Heart left ventricle (tissue), 16 donors: ENCODE measurements at regions not wholly inside any gene's neighbourhood (a gene's known extent, or its start where the extent isn't known, plus 50 kb on each side); places are given as distances from the start of the nearest gene placed in this dataset.

Source experiments
- ATAC-seq, 4 donors: fragments of 200-7000 bp; cut with Tn5 transposase; one replicate each; pipeline ENCODE4 v1.9.1; 2020 to 2022; ENCODE audit warnings: moderate library complexity in 4 of 4, mild to moderate bottlenecking in 3 of 4, moderate number of reproducible peaks in 1 of 4
- DNase-seq, 5 donors: peaks; one replicate each; pipeline ENCODE4 v3.0.0-alpha.2; 2020
- H3K27ac ChIP-seq, 12 donors: fragments of 200-600 bp; sonication (generic) in 4 of 12; one replicate each; pipeline versions ENCODE4 v1.5.0 to v1.8.0; 2016 to 2022; ENCODE audit warnings: mild to moderate bottlenecking in 2 of 12
- H3K27me3 ChIP-seq, 9 donors: fragments of 200-600 bp; sonication (generic) in 2 of 9; one replicate each; pipeline versions ENCODE4 v1.5.1 to v1.8.0; 2016 to 2022; ENCODE audit warnings: mild to moderate bottlenecking in 3 of 9
- H3K36me3 ChIP-seq, 9 donors: fragments of 200-600 bp; sonication (generic) in 2 of 9; one replicate each; pipeline versions ENCODE4 v1.5.0 to v1.8.0; 2018 to 2022; ENCODE audit warnings: mild to moderate bottlenecking in 2 of 9
- H3K4me1 ChIP-seq, 12 donors: fragments of 200-600 bp; sonication (generic) in 4 of 12; one replicate each; pipeline versions ENCODE4 v1.5.0 to v1.8.0; 2016 to 2022; ENCODE audit warnings: mild to moderate bottlenecking in 3 of 12
- H3K4me3 ChIP-seq, 12 donors: fragments of 200-600 bp; sonication (generic) in 4 of 12; one replicate each; pipeline versions ENCODE4 v1.5.0 to v1.8.0; 2017 to 2022; ENCODE audit warnings: mild to moderate bottlenecking in 9 of 12, moderate library complexity in 4 of 12
- H3K9me3 ChIP-seq, 12 donors: fragments of 200-600 bp; sonication (generic) in 4 of 12; one replicate each; pipeline versions ENCODE4 v1.5.0 to v1.8.0; 2016 to 2022; ENCODE audit warnings: mild to moderate bottlenecking in 1 of 12
- POLR2A ChIP-seq, 2 donors: fragments of 450-650 bp; IDR thresholded peaks; one replicate each; pipeline ENCODE4 v1.6.1; 2017; ENCODE audit warnings: antibody characterized with exemption in 2 of 2, mild to moderate bottlenecking in 2 of 2, moderate library complexity in 2 of 2
- WGBS, 4 donors: extraction: QIAGEN DNeasy Blood & Tissue Kit in 2 of 4; methylation state at CpG; one replicate each; pipeline versions ENCODE4 v1.1.5 to v1.1.7; 2013 to 2018; 5-methylcytosine and 5-hydroxymethylcytosine counted together
- intact Hi-C, 10 donors: fragments of 100-400 bp; cut with DNase I; formaldehyde crosslinking; loops; one replicate each; pipeline versions ENCODE4 v1.11.1 to v1.14.2; 2022
- TF ChIP-seq, protein P1 (sequence below), 12 donors: fragments of 200-600 bp; sonication (generic) in 4 of 12; IDR thresholded peaks; one replicate each; pipeline versions ENCODE4 v1.5.0 to v1.8.0; 2018 to 2022; ENCODE audit warnings: antibody characterized with exemption in 12 of 12, mild to moderate bottlenecking in 5 of 12
- donor health status: ischemic (EF 13 %, LVEDD 7.1; RV severe dilation, severe dysfunction).
- donor health status: healthy with polysubstance abuse.
- donor health status: DM: no; HTN: yes; CAD: no.
- donor health status: DM: no; HTN: no; CAD: no.
- donor health status: ischemic (EF 25% LVEDD 6.9; RV normal size, moderate dysfunction).
- donor health status: ischemic (EF 25% LVEDD 5.7; RV mildly dilated, moderate dysfunction).
- donor health status: healthy.
- donor health status: DM: yes; HTN: yes; CAD: no.
- donor health status: ischemic (EF 35%, LVEDD 5.7; RV mildly dilated, moderate dysfunction).
- donor health status: nonischemic (EF 11% LVEDD 7.7; RV severe dilation, severe dysfunction).
- donor health status: DM: yes; HTN: yes; CAD: no.
- donor health status: PGD.
- donor health status: ischemic (EF 29% LVEDD 5.4; RV normal size, mild dysfunction).
- donor health status: nonischemic (EF 23%, LVEDD 6.1; RV moderate dilation, normal function).

DNA sequence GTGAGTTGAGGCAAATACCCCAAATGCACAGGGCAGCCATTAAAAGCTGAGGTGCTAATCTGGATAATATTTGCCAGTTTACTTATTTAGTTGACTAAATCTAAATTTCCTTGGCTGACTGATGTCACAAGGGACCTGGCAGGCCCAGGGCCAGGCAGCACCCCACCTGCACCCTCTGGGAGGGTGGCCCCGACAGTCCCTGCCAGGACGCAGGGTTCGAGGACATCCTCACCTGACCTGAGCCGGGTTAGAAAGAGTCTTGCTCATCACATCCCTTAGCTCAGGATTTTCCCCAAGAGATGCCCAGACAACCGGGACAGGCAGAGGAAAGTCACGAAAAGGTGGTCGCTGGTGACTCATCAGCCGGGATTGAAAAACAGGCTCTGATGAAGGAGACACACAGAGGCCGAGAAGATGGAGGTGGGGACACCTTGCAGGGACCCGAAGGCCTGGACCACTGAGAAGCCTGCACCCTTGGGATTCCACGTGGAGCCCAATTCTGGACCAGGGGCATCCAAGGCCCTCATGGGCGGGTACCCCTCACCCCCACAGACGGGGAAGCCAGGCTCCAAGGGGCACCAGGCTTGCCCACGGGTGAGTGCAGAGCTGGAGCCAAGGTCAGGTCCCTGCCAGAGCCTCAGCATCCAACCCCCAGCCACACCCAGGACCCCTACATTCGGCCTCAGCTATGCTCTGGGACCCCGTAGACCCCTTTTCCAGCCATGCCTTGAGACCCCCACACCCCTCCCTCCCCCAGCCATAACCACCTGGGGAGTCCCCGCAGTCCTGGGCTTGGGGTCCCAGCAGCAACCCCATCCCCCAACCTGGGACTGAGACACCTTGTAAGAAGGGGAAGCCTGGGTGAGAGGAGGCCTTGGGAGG is 103.2 kb downstream of the SOX1 start:
- WGBS, 4 donors, result 82 to 92% (median 89%) methylated on average over 17 of the region's 17 CpGs
- H3K9me3 ChIP-seq, result peaks cover 0 to 14% (median 0%) of the 10 kb centered on the region in 12 donors
- H3K4me3 ChIP-seq, result no peak overlapping the region
- H3K27ac ChIP-seq, result no peak overlapping the region
- intact Hi-C loops, result no loop called here
- H3K27me3 ChIP-seq, result peaks cover 0 to 31% (median 0%) of the 10 kb centered on the region in 9 donors
- H3K4me1 ChIP-seq, result peaks cover 0 to 3% (median 0%) of the 10 kb centered on the region in 12 donors
- ATAC-seq (no peak), DNase-seq (no peak)
- H3K36me3 ChIP-seq, result no peaks in the 10 kb centered on the region
- TF ChIP-seq, protein P1, sequence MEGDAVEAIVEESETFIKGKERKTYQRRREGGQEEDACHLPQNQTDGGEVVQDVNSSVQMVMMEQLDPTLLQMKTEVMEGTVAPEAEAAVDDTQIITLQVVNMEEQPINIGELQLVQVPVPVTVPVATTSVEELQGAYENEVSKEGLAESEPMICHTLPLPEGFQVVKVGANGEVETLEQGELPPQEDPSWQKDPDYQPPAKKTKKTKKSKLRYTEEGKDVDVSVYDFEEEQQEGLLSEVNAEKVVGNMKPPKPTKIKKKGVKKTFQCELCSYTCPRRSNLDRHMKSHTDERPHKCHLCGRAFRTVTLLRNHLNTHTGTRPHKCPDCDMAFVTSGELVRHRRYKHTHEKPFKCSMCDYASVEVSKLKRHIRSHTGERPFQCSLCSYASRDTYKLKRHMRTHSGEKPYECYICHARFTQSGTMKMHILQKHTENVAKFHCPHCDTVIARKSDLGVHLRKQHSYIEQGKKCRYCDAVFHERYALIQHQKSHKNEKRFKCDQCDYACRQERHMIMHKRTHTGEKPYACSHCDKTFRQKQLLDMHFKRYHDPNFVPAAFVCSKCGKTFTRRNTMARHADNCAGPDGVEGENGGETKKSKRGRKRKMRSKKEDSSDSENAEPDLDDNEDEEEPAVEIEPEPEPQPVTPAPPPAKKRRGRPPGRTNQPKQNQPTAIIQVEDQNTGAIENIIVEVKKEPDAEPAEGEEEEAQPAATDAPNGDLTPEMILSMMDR (IDR thresholded peaks at IDR 0.05), result no peak
- TF ChIP-seq POLR2A (IDR thresholded peaks at IDR 0.05), result no peak

DNA sequence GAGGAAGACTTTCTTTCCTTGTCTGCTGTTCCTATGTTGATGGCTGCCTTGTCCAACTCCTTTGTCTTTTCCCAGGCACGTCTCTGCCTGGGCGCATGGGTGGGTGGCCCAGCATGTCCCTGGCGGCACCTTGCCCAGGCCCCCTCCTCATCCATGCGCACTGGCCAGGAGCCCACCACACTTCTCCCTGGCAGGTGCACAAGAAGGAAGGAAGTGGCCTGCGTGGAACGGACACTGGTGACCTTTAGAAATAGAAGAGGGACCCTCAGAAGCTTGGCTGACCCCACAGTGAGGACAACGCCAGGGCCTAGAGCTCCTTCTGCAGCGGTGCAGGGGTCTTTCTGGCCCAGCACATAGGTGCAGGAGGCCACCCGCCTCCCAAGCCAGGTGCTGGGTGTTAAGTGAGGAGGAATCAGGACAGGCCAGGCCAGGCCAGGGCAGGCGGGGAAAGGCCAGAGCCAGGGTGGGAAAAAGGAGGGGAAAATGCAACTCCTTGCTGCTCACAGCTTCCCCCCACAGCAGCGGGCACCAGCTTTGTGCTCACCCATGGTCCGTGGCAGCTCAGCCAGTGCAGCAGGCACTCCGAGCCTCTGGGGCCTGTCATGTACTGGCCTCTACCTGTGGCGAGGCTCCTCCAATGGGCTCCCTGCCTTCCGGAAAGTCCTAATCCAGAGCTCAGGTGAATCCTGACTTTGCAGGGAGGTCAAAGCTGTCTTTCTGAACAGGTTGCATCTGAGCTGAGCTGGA is 104.0 kb downstream of the SOX1 start:
- DNase-seq, result no peak
- Histone ChIP-seq H3K4me1 (peaks cover 0 to 3% (median 0%) of the 10 kb centered on the region in 12 donors), H3K27me3 (peaks cover 0 to 31% (median 0%) of the 10 kb centered on the region in 9 donors), H3K27ac (no peak overlapping the region), H3K36me3 (no peaks in the 10 kb centered on the region), H3K4me3 (no peak overlapping the region), H3K9me3 (peaks cover 0 to 14% (median 0%) of the 10 kb centered on the region in 12 donors)
- WGBS, 4 donors, result 85 to 91% (median 88%) methylated on average over 15 of the region's 15 CpGs
- no peak for ATAC-seq
- TF ChIP-seq, protein P1 (IDR thresholded peaks at IDR 0.05), result no peak
- no peak for TF ChIP-seq POLR2A (IDR thresholded peaks at IDR 0.05)
- intact Hi-C loops, result no loop called here

DNA sequence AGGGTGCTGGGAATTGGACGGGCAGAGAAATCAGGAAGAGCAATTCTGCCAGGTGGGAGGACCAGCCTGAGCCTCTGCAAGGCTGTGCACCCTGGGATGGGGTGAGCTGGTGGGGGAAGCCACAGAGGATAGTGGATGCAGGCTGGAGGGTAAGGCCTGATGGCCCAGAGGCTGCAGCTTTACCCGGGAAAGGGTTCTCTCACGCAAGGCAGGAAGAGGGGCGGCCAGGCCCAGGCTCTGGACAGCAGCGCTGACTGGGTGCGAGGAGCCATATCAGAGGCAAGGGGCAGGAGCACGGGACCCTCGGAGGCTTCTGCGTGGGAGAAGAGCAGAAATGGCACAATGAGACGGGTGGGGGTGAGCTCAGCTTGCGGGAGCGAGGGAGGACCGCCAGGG is 104.6 kb downstream of the SOX1 start:
- H3K27ac ChIP-seq, result no peak overlapping the region
- H3K27me3 ChIP-seq, result peaks cover 0 to 27% (median 0%) of the 10 kb centered on the region in 9 donors
- intact Hi-C loops, result no loop called here
- WGBS, 4 donors, result 83 to 87% (median 86%) methylated on average over 13 of the region's 13 CpGs
- DNase-seq, result no peak
- peaks cover 0 to 14% (median 0%) of the 10 kb centered on the region in 12 donors for H3K9me3 ChIP-seq
- H3K4me3 ChIP-seq, result no peak overlapping the region
- H3K4me1 ChIP-seq, result peaks cover 0 to 3% (median 0%) of the 10 kb centered on the region in 12 donors
- no peak for ATAC-seq
- no peaks in the 10 kb centered on the region for H3K36me3 ChIP-seq
- TF ChIP-seq, protein P1 (IDR thresholded peaks at IDR 0.05), result no peak
- TF ChIP-seq POLR2A (IDR thresholded peaks at IDR 0.05), result no peak

DNA sequence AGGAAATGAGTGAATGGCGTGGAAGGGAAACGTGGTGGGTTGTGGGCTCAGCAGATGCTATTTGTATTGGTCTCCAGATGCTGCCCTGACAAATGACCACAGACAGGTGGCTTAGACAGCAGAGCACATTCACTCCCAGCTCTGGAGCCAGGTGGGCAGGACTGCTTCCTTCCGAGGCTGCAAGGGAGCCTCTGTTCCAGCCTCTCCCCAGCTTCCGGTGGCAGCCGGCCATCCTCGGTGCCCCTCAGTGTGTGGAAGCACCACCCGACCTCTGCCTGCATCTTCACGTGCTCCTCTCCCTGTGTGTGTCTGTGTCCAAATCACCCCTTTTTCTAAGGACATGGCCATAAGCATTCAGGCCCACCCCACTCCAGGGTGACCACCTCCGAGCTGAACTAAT is 105.1 kb downstream of the SOX1 start:
- Histone ChIP-seq H3K4me3 (no peak overlapping the region), H3K27ac (no peak overlapping the region), H3K4me1 (peaks cover 0 to 3% (median 0%) of the 10 kb centered on the region in 12 donors), H3K9me3 (peaks cover 0 to 14% (median 0%) of the 10 kb centered on the region in 12 donors), H3K36me3 (no peaks in the 10 kb centered on the region), H3K27me3 (peaks cover 0 to 26% (median 0%) of the 10 kb centered on the region in 9 donors)
- DNase-seq (no peak), ATAC-seq (no peak)
- intact Hi-C loops, result no loop called here
- TF ChIP-seq POLR2A (IDR thresholded peaks at IDR 0.05), result no peak
- TF ChIP-seq, protein P1 (IDR thresholded peaks at IDR 0.05), result no peak
- WGBS, 4 donors, result 75 to 83% (median 79%) methylated on average over 7 to 9 of the region's 9 CpGs
